GM18526 (cell line): ENCODE measurements at regions not wholly inside any gene's neighbourhood (a gene's known extent, or its start where the extent isn't known, plus 50 kb on each side); places are given as distances from the start of the nearest gene placed in this dataset.

Source experiments
- POLR2A ChIP-seq: IDR thresholded peaks from 3 replicates; pipeline ENCODE4 v1.6.1; 2011; ENCODE audit not compliant: insufficient read length; ENCODE audit errors: extremely low read depth

GRCh38 chr11:116207421-116208141, 565.2 kb downstream of the BUD13 start:
- TF ChIP-seq POLR2A: no peak

- TF ChIP-seq POLR2A: no peak
Observed at GRCh38 chr11:116207019-116207418, 565.8 kb downstream of the BUD13 start.

- no peak for TF ChIP-seq POLR2A
Observed at GRCh38 chr11:116202922-116203321, 569.9 kb downstream of the BUD13 start.

GRCh38 chr11:116200564-116200963, 572.2 kb downstream of the BUD13 start:
- TF ChIP-seq POLR2A: no peak

- no peak for TF ChIP-seq POLR2A
Observed at GRCh38 chr11:116199182-116199581, 573.6 kb downstream of the BUD13 start.

- TF ChIP-seq POLR2A: no peak
Observed at GRCh38 chr11:116194156-116194904, 578.5 kb downstream of the BUD13 start.

- no peak for TF ChIP-seq POLR2A
Observed at GRCh38 chr11:116193321-116194131, 579.3 kb downstream of the BUD13 start.

GRCh38 chr11:116192509-116193210, 580.1 kb downstream of the BUD13 start:
- no peak for TF ChIP-seq POLR2A

GRCh38 chr11:116190861-116191260, 581.9 kb downstream of the BUD13 start:
- no peak for TF ChIP-seq POLR2A

- TF ChIP-seq POLR2A: no peak
Observed at GRCh38 chr11:116189408-116190170, 583.2 kb downstream of the BUD13 start.

- no peak for TF ChIP-seq POLR2A
Observed at GRCh38 chr11:116188350-116188749, 584.4 kb downstream of the BUD13 start.

GRCh38 chr11:116187026-116187425, 585.8 kb downstream of the BUD13 start:
- TF ChIP-seq POLR2A: no peak

GRCh38 chr11:116185551-116185950, 587.2 kb downstream of the BUD13 start:
- TF ChIP-seq POLR2A: no peak

- no peak for TF ChIP-seq POLR2A
Observed at GRCh38 chr11:116184763-116185162, 588.0 kb downstream of the BUD13 start.
